ENCODE measurements at regions not wholly inside any gene's neighbourhood (a gene's known extent, or its start where the extent isn't known, plus 50 kb on each side); places are given as distances from the start of the nearest gene placed in this dataset.

DNA sequence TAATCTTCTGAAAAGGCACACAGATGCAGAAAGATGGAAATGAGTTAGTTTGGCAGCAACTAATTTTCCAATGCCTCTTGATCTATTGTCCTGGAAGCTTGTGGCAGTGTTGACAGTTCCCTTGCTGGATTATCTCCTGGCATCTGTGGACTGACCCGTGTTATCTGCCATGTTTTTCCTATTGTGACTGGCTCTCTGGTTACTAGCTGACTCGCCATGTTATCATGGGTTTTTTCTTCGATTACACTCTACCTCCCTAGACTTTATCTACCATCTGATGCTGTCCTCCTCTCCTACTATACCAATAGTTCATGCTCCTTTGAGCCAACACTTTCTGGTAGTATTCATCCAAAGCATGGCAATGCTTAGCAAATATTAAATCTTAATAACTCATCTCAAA is 63.3 kb upstream of the FLRT2 start:
- no peak for DNase-seq

GRCh38 chr14:85468816-85469215 is 61.1 kb upstream of the FLRT2 start:
- no peak for DNase-seq

DNA sequence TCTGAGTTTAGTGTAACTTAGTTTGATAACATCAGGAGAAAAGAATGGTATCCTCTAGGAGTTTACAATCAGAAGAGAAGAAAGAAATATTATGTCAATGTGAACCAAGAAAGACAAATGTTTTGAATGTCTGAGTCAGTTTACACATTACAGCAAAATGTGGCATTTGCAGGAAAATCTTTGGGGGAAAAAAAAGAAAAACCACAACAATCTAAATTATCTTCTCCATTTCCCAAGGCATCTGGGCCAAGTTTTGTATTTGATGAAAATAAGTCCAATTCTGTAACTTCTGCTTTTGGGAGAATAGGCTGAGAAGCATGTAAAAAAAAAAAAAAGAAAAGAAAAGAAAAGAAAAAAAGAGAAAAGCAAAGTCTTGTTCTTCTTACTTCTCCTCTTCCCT is 58.8 kb upstream of the FLRT2 start:
- DNase-seq: no peak

GRCh38 chr14:85471744-85472143 is 58.2 kb upstream of the FLRT2 start:
- DNase-seq: no peak

- no peak for DNase-seq
These were observed 55.5 kb upstream of the FLRT2 start for GRCh38 chr14:85474431-85474830.

DNA sequence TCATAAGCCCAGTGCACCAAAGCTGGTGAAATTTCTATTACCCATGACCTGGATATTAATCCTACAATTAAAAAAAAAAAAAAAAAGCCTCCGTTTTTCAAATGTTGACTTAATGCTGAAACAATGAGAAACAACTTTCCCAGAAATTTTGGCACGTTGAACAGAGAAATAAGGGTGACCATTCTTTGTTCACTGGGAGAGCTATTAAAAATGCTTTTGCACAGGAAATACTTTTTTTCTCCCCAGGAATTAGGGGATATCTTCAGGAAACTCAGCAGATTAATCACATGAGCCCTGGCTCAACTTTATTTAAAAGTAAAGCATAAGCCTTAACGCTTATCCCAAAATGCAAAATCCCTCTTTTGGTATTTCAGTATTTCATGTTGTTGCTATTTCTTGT is 54.8 kb upstream of the FLRT2 start:
- no peak for DNase-seq

- DNase-seq: no peak
These were observed 50.6 kb upstream of the FLRT2 start for GRCh38 chr14:85479306-85479705.

DNA sequence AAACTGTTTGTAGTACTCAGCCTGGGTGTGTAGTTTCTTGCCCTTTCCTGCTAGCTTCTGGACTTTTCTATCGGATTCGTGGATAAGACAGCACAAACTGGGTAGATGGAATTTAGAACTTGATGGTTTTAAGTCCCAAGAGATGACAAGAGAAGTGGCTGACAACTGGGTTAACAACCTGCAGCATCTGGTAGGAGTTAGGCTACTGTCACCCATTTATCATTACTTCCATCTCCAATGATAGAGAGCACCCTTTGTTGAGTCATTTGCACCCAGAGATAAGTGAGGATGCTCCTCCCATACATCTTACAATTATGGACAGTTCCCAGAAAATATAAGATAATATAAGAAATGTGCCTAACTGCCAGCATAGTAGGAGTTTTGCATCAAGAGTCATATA is 50.2 kb upstream of the FLRT2 start:
- DNase-seq: no peak
